ENCODE measurements at regions not wholly inside any gene's neighbourhood (a gene's known extent, or its start where the extent isn't known, plus 50 kb on each side); places are given as distances from the start of the nearest gene placed in this dataset.

DNA sequence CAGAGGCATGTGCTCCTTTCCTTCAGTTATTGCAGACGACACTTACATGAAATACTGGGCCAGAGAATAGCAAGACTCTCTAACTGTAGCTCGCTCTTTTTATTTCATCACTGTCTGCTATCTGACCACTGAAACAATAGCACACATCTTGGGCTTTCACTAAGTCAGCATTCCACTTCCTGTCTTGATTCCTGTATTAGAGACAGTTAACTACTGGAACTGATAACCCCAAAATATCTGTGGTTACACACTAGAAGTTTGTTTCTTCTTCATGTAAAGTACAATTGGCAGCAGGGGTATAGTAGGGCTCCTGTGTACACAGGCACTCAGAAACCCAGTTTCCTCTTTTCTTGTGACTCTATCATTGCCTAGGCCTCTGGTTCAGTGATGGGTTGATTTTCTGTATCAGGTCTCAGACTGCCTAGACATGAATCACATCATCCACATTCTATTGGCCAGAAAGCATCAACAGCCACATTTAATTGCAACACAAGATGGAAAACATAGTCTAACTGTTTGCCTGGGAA lies 230.2 kb upstream of the CD96 start:
- DNase-seq (ENCODE audit: low read depth), result no peak

DNA sequence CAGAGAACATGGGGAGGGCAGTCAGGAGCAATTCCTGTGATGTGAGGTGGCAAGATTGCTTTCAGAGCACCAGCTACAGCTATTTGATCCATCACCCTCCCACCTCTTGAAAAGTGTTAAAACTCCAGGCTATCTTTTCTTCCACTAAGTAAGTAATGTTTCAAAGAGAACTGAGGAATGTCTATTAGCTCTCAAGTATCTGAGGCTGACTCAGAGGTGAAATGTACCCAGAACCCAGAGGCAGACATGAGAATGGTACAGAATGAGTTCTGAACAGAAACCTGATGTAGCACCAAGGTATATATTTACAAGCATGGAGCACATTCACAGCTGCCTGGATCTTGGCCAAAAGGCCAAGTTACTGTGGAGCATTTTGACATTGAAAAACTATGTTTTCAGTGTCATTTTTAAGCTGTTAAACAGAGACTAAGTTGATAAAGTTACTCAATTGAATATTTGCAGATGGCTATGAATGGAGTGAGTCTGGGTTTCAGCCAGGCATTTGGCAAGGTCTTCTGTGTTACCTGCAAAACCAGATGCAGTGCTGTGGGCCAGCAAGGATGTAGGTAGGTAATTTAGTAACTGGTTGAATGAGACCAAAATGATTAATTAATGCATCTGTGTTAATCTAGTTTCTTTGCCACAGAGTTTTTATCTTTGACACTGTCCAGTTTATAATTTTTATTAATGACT lies 227.7 kb upstream of the CD96 start:
- DNase-seq (ENCODE audit: low read depth), result no peak

- DNase-seq (ENCODE audit: low read depth), result no peak
Observed at GRCh38 chr3:111314898-111315297, 227.1 kb upstream of the CD96 start.

- DNase-seq (ENCODE audit: low read depth), result no peak
Observed at GRCh38 chr3:111315930-111316587, 225.9 kb upstream of the CD96 start.

- DNase-seq (ENCODE audit: low read depth), result no peak
Observed at GRCh38 chr3:111318289-111318688, 223.7 kb upstream of the CD96 start.

DNA sequence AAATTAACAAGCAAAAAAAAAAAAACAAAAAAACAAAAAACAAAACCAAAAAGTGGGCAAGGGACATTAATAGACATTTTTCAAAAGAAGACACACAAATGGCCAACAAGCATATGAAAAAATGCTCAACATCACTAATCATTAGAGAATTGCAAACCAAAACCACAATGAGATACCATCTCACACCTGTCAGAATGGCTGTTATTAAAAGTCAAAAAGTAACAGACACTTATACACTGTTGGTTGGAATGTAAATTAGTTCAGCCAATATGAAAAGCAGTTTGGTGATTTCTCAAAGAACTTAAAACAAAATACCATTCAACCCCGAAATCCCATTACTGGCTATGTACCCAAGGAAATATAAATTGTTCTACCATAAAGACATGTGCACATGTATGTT lies 222.4 kb upstream of the CD96 start:
- DNase-seq (ENCODE audit: low read depth), result no peak

DNA sequence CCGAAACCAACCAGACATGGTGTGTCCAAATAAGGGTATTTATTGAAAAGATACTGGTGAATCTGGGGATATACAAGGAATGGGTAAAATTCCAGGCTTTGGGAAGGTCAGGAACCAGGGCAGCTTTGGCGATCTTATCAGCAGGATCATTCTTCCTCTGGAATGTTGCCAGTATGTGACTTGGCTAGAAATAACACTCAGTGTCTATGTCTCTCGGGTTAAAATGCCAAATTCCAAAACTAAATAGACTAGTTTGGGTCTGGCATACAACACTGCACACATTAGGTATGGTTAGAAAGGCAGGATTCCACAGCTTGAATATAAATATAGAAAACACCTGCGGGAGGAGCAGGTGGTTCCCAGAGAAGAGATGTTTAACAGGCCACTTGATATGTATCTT lies 220.2 kb upstream of the CD96 start:
- no peak for DNase-seq (ENCODE audit: low read depth)

DNA sequence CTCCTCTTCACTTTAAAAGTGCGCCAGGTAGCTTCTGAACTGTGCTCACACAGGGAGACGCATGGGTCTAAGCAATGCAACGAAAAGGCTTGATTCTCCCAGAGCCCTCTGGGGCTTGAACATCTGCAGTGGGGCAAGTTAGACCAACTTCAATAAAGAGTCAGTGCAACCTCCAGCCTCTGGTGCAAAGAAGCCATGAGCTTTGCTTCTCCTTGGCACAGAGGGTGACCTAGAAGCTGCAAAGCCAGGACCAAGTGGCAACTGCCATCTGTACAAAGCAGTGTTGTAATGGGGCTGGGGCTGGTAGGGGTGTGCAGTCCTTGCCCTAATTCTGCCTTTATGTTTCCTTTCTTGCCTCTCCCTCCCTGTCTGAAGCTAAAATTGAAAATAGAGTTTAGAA lies 219.0 kb upstream of the CD96 start:
- DNase-seq (ENCODE audit: low read depth), result no peak

GRCh38 chr3:111324151-111324550 lies 217.8 kb upstream of the CD96 start:
- no peak for DNase-seq (ENCODE audit: low read depth)

- no peak for DNase-seq (ENCODE audit: low read depth)
Observed at GRCh38 chr3:111324645-111325044, 217.4 kb upstream of the CD96 start.

GRCh38 chr3:111325160-111325718 lies 216.8 kb upstream of the CD96 start:
- no peak for DNase-seq (ENCODE audit: low read depth)

GRCh38 chr3:111326144-111326995 lies 215.6 kb upstream of the CD96 start:
- DNase-seq (ENCODE audit: low read depth), result no peak

GRCh38 chr3:111331306-111331705 lies 210.7 kb upstream of the CD96 start:
- DNase-seq (ENCODE audit: low read depth), result no peak

DNA sequence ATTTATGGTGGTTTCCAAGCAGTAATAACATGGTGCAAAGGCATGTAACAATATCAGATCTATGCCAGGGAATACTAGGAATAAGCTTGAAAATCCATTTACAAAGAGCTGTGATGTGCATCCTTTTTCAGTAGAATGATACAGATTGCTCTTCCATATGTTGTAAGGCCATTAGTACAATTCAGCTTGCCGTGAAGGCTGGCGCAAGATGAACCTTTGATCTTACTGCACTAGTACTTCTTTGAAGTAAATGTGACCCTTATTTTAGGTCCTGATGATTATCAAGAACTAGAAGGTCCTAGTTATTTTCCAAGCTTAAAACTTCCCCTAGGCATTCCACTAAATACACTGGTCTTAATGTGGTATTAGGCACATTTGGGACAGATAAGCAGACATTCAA lies 210.1 kb upstream of the CD96 start:
- no peak for DNase-seq (ENCODE audit: low read depth)

- DNase-seq (ENCODE audit: low read depth), result no peak
Observed at GRCh38 chr3:111332488-111333080, 209.4 kb upstream of the CD96 start.

DNA sequence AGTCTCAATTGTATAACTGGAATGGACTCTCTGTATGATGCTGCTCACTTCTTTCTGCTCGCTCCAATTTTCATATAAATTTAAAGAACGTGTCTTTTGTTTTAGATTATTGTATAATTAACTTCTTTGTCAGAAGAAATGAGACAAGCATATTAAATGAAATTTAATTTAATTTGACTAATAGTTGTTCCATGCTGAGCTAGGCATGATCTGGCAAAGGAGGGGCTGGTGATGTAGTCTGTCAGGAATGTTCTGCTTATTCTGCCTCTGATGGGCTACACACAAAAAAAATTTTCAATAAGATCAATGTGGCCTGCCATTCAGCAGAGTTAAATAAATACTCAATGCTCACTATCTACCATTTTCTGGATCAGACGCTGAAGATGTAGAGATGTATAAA lies 208.4 kb upstream of the CD96 start:
- DNase-seq (ENCODE audit: low read depth), result no peak

GRCh38 chr3:111335512-111336303 lies 206.3 kb upstream of the CD96 start:
- no peak for DNase-seq (ENCODE audit: low read depth)

DNA sequence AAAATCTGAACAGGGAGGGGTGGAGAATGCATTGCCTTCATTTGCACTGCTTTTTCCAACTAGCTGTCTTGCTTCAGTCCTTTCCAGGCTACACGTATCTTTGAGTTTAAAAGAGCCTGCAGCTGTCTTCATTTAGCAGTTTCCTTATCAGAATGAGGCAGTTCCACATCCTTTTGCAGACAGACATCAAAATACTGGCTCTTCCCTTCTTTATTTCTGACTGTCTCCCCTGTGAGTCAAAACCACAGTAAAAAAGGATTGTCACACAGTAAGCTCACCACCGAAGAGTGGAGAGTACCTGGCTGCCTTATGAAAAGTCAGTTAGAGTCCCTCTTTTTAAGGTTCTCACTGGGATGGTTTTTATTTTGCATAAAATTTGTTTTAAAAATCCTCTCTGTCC lies 205.5 kb upstream of the CD96 start:
- no peak for DNase-seq (ENCODE audit: low read depth)

GRCh38 chr3:111338059-111338698 lies 203.8 kb upstream of the CD96 start:
- peak; percentile 4 for DNase-seq (ENCODE audit: low read depth)

DNA sequence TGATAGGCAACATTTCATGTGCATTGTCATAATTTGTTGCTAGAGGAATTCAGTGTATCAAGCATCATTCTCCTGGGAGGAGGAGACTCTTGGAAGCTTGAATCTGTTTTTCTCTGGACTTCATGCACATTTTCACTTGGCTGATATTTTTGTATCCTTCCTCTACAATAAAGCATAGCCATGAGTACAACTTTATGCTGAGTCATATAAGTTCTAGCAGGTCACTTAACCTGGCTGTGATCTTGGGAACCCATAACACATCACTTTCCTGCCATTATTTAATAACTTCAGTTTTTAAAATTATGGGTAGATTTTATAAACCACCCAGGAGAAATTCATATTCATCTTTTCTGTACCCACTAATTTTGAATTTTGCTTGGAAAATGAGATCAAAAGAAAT lies 203.0 kb upstream of the CD96 start:
- DNase-seq (ENCODE audit: low read depth), result no peak

- DNase-seq (ENCODE audit: low read depth), result no peak
Observed at GRCh38 chr3:111351334-111351733, 190.7 kb upstream of the CD96 start.

All from activated T-helper 9 cell treated with anti-CD3 and anti-CD28 coated beads, Interleukin-2, amount 50 U/mL, for 16 hours (primary cell).